GOT3 (cell line): ENCODE measurements at regions not wholly inside any gene's neighbourhood (a gene's known extent, or its start where the extent isn't known, plus 50 kb on each side); places are given as distances from the start of the nearest gene placed in this dataset.

Experiments
- DNase-seq: peaks from one replicate; lab custom pipeline; 2025; ENCODE audit warnings: mixed read lengths; lab: John Stamatoyannopoulos, UW

DNA sequence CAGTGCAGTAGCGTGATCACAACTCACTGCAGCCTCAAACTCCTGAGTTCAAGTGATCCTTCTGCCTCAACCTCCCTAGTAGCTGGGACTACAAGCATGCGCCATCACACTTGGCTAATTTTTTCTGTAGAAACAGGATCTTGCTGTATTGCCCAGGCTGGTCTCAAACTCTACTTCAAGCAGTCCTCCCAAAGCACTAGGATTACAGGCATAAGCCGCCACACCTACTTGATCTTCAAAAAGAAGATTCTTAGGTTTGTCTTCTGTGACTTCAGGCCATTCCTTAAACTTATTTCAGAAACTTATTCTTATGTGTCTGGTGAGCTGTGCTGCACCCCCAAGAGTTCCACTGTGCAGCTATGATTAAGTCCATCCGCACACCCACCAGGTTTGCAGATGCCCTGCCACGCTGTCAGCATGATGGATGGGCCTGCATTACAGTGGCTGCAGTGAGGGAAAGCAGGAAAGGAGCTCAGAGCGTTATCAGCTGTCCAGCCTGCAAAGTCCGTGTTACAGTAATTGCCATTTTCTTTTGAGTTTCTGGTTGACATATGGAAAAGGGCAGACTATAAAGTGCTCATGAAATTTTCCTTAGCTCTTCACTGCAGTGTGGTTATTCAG, 146.6 kb downstream of the AASDH start:
- DNase-seq, result no peak

DNA sequence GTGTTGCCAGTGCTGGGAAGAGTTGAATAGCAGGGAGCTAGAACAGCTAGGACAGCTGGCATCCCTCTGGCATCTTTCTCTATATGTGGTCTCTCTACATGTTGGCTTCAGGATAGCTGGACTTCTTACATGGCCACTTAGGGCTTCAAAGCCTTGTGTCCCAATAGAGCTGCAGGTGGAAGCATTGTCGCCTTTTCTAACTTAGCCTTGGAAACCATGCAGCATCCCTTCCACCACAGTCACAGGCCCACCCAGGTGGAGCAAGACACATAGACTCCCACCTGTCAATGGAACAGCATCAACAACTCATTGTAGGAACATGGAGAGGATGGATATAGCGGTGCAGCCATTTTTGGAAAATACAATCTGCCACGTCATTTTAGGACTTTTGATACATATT, 149.0 kb downstream of the AASDH start:
- no peak for DNase-seq

DNA sequence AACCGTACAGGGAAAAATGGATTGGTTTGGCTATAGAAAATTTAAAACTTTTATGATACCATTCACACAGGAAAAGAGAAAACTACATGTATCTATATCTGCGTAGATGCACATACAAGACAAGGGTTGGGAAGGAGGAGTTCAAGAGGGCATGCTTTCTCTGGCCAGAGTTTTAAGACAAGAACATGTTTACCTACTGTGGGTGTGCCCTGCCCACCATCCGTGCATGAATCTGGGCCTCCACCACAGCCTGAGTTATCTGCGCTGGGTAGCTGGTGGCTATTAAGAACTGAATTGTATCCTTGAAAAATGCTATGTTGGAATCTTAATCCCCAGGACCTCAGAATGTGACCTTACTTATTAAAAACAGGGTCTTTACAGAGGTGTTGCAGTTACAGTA, 151.6 kb downstream of the AASDH start:
- no peak for DNase-seq

DNA sequence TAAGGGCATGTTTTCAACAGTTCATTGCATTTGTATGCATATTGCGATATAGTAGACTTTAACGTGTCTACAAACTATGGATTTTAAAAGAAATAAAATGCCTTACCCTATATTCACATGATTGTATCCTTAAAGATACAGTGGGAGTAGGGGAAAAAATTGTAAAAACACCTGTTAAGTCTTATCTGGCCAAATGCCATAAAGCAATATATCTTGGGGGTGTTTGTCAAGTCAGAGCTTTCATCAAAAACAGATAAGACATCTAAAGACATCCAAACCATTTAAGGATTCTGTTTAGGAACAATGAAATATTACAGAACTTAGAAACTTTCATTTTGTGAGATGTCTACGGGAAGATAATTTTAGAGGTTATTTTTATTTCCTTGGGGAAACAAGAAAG, 152.3 kb downstream of the AASDH start:
- no peak for DNase-seq

DNA sequence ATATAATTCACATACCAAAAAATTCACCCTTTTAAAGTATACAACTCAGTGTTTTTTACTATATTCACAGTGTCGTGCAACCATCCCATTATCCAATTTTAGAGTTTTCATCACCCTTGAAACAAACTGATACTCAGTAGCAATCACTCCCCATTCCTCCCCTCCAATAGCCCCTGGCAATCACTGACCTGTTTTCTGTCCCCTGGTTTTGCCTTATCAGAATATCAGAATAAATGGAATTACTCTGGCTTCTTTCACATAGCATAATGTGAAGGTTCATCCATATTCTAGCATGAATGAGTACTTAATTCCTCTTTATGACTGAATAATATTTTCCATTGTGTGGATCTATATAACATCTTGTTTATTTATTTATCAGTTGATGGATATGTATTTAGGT, 153.2 kb downstream of the AASDH start:
- no peak for DNase-seq

DNA sequence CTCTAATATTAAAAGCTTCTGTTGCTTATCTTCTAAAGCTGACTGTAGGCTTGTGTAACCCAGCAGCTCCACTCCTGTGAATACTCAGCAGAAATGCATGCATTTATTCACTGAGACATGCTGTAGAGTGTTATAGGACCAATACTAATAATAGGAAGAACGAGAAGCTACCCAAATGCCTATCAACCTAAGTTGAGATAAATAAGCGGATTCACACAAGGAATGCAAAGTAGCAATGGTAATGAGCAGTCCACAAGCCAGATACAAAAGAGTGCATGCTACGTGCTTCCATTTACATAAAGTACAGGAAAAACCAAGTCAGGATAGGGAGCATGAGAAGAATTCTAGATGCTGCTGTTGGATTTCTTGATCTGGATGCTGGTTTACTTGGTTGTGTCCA, 155.9 kb downstream of the AASDH start:
- no peak for DNase-seq

DNA sequence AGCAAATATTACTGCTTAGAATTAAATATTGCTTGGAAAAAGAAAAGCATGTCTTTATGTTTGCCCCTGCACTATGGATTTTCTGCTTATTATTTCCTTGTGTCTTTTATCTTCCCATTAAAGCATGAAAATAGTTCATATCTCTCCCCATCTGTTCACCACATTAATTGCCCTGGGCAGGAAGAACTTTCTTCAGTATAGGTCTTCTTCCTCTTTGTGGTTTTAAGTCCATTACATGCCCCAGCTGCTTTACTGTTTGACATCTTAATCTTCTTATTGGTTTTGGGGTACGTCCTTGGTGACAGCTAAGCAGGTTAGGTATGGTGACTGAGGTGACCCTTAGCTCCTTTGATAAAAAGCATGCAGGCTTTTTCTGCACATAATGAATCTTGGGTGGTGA, 157.3 kb downstream of the AASDH start:
- DNase-seq, result no peak

DNA sequence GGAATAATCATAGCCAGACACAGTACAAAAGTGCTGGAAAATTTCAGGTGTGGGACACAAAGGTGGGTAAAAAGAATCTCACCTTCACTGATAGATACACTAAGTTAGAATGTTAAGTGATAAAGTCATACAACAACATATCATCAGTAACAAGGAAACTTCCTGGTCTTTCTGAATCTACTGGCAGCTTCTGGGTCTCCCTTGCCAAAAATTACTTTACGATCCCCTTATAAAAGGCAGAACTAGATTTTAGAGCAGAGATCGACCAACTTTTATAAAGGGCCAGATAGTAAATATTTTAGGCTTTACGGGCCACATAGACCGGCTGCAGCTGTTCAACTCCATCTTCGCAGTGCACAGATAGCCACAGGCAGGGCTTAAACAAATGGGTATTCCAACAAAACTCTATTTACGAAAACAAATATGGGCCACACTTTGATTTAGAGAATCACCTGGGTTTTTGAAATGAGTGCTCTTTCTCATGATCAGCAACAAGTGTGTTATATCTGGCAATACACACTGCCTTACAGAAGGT, 159.9 kb downstream of the AASDH start:
- no peak for DNase-seq

DNA sequence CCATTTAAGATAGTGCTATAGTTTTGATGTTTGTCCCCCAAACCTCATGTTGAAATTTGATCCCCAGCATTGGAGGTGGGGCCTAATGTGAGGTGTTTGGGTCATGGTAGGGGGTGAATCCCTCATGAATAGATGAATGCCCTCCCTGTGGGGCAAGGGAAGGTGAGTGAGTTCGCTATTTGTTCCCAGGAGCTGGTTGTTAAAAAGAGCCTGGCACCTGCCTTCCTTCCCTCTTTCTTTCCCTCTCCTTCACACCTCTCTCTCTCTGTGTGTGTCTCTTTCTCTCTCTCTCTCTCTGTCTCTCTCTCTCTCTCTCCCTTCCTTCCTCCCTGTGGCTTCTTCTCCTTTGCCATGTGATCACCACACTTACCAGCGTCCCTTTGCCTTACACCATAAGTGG, 160.7 kb downstream of the AASDH start:
- no peak for DNase-seq

DNA sequence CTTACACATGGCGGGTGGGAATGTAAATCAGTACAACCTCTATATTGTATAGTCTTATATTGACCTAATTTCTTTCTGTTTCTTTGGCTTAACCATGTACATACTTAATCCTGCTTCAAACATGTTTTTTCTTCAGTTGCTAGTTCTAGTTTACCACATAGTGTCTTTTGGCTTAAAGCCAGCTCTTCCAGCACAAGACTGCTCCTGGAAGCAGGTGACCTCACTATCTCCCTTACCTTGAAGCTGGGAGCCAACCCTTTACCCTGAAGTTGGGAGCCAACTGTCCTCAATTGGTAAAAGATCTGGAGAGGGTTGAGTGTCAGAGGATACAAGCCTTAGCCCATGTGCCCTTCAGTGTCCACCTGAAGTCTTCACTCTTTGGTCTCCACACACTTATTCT, 162.7 kb downstream of the AASDH start:
- no peak for DNase-seq

DNA sequence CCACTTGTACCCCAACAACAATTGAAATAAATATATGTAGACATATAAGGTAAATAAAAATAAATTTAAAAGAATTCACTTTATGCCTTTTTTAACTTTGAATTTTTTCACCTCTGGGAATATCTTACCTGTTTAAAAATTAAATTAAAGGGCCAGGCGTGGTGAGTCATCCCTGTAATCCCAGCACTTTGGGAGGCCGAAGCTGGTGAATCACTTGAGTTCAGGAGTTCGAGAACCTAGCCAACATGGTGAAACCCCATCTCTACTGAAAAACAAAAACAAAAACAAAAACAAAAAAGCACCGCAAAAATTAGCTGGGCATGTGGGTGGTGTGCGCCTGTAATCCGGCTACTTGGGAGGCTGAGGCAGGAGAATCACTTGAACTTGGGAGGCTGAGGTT, 164.8 kb downstream of the AASDH start:
- no peak for DNase-seq

DNA sequence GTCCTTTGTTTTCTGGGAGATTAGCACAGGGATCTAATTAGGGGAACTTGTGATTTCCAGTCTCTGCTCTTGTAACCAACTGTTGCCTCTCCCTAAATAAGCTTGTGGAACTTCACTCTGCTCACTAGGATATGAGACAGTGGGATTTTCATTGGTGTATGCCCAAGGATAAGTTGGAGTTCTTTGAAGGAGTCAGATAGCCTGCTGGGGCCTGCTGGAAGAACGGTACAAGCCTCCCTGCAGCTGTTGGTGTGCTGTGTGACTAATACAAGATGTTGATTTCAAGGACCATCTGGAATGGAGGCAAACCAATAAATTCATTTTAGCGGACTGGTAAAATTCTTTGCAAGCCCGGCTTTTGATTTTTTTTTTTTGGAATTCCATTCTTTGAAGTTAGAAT, 167.0 kb downstream of the AASDH start:
- DNase-seq, result no peak

DNA sequence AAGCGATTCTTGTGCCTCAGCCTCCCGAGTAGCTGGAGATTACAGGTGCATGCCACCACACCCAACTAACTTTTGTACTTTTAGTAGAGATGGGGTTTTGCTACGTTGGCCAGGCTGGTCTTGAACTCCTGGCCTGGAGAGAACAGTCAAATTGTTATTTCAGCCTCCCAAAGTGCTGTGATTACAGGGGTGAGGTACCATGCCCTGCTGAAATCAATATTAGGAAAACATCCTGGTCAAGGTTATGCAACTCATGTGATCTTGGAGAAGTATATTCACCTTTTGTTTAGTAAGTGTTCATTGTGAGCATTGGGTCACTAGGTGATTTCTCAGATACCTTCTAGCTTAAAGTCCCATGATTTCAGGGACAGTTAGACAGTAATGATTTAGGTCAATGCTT, 167.8 kb downstream of the AASDH start:
- no peak for DNase-seq

DNA sequence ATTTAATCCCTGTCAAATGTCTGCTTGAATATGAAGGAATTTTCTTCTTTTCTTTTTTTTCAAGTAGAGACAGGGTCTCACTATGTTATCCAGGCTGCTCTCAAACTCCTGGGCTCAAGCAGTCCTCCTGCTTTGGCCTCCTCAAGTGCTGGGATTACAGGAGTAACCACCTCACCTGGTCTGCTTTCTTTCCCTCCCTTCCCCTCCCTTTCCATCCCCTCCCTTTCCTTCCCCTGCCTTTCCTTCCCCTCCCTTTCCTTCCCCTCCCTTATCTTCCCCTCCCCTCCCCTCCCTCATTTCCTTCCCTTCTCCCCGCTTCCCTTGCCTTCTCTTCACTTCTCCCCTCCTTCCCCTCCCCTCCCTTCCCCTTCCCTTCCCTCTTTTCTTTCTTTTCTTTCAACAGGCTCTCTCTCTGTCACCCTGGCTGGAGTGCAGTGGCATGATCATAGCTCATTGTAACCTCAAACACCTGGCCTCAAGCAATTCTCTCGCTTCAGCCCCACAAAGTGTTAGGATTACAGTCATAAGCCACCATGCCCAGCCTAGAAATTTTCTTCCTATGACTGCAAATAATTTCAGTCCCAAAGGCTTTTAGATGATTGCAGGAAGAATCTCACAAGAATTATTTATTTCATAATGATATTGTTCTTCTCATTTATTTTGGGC, 168.9 kb downstream of the AASDH start:
- DNase-seq, result no peak

DNA sequence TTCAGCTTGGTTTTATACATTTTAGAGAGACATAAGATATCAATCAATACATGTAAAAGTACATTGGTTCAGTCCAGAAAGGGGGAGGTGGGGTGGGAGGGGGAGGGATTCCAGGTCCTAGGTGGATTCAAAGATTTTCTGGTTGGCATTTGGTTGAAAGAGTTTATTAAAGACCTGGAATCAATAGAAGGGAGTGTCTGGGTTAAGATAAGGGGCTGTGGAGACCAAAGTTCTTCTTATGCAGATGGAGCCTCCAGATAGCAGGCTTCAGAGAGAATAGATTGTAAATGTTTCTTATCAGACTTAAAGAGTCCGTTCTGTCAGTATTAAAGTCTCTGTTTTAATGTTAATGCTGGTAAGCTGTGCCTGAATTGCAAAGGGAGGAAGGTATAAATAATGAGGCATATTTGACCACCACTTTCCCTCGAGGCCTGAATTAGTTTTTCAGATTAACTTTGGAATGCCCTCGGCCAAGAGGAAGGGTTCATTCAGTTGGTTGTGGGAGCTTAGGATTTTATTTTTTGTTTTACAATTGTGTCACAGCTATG, 169.9 kb downstream of the AASDH start:
- DNase-seq, result no peak

DNA sequence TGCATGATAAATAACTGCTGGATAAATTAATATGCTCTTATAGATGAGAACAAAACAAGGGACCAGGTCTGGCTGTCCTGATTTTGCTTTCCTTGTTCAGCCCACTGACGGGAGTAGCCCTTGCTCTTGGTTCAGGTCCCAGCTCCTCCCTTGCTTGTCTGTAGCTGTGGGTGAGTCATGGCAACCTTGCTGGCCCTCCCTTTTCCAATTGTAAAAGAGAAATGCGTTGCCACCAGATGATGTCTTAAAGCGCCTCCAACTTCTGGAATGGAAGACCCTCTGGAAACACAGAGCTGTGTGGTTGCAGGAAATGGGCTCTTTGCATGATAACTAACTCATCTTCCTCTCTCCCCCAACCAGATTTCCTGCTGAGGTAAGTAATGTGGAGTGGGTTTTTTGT, 171.4 kb downstream of the AASDH start:
- DNase-seq, result no peak

DNA sequence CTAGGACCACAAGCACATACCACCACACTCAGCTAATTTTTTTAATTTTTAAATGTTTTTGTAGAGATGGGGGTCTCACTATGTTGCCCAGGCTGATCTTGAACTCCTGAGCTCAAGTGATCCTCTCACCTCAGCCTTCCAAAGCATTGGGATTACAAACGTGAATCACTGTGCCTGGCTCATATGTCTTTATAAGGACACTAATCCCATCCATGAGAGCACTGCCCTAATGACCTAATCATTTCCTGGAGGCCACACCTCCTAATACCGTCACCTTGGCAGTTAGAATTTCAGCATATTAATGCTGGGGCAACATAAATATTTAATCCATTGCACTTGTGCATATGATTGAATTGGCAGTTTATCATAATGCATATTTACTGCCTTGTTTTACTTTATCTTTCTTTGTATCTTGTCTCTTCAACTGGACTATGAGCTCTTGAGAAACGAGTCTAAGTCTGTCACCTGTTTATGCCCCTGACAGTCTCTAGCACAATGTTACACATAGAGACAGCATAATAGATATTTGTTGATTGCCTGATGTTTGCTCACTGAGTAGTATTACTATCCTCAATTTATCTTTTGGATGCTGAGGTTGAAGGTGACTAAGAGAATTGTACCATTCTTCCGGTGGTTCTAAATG, 172.0 kb downstream of the AASDH start:
- no peak for DNase-seq

DNA sequence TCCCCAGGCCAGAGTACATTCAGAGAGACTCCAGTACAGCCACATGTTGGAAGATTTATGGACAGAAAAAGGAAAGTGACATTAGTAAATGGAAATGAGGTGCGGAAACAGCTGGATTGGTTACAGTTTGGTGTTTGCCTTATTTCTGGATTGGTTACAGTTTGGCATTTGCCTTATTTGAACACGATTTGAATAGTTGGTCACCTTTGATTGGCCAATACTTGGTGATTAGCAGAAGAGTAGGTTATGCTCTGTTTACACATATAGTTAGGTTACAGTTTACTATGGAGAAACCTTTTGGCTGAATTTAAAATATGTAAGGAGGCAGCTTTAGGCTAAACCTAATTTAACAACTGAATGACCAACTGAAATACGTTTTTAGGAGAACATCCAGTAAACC, 173.7 kb downstream of the AASDH start:
- DNase-seq, result no peak

DNA sequence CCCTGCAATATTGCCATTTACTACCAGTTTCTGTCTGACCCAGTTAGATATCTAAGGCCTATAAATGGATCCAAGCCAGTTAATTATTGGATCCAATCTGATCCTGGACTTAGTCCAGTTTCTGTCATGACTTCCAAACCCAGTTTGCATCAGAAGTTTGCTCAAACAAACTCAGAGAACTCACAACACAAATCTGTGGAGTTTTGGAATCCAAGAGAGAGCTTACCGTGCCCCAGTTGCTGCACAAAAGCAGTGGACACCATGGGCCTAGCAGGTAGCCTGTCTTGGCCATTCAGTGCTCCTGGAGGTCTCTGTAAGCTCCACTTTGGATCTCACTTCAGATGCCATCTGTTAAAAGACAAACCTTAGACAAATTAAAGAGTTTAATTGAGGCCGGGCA, 174.5 kb downstream of the AASDH start:
- no peak for DNase-seq

DNA sequence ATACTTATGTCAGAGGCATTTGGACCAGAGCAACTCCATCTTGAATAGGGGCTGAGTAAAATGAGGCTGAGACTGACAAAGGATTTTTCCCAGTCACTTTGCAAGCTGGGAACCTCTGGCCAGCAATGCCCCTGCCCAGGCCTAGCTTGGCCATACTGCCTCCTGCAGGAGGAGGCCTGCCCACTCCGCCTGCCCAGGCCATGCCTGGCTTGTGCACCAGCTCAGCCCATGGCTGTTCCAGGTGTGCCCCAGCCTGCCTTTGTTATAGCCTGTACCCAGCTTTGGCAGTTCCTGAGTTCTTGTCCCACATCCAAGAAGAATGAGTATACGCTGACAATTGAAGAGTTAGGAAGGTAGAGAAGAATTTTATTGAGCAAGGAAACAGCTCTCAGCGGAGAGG, 176.1 kb downstream of the AASDH start:
- no peak for DNase-seq

DNA sequence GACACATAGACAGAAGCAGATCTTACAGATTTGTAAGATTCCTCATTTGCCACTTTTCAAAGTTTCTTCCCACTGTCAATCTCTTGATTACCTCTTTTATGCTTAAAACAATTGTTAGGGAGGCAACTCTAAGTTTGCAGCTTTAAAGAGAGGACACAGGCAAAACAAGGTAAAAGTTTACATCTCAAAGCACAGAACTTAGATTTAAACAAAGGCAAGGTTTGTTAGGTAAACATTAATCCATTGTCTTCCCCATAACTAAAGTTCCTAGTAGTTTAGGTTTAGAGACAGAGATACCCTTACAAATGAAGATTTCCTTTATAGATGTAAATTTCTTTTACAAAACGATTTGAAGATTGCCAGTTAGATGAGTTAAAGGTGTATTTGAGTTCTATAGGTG, 176.9 kb downstream of the AASDH start:
- DNase-seq, result no peak

DNA sequence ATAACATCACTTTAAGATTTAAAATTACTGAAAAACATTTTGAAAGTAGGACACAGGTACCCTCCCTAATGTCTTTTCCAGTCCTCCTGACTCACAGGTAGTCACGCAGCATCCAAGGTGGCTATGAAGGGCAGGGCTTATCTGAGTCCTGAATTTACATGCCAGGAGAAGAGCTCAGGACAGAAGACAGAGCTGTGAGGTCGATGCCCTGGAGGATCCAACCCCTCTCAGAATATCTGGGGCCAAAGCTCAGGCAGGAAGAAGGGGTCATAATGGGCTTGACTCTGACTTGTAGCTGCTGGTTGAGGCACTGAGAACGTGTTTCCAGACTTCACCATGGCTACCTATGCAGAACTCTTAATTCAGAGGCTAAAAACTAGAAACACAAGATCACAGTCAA, 177.5 kb downstream of the AASDH start:
- DNase-seq, result no peak

DNA sequence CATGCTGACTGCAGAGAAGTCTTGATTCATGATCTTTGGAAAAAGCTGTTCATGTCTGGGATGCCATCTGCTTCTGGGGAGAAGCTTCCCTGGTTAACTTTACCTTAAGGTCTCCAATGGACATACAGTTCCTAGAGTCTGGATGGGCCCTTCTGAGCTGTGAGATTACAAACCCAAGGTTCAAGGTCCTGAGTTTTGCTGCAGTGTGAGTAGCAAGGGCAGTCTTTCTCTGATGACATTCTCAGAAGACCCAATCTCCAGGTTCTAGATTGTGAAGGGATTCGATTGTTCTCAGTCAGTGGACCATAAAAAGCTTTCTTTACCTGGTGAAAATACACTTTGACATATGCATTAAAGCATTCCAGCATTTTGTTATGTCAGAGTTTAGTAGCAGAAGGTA, 179.2 kb downstream of the AASDH start:
- no peak for DNase-seq
